ENCODE measurements at regions not wholly inside any gene's neighbourhood (a gene's known extent, or its start where the extent isn't known, plus 50 kb on each side); places are given as distances from the start of the nearest gene placed in this dataset.

GRCh38 chr22:25392584-25392983 is 171.9 kb upstream of the GRK3 start:
- Histone ChIP-seq H4K8ac (ENCODE audit: low read depth in 2 of 2, low read length in 2 of 2) (no peak overlapping the region), H4K20me1 (ENCODE audit: insufficient read depth, low read length) (peaks cover 94% of the 10 kb centered on the region), H3K9me1 (ENCODE audit: insufficient read depth, low read length) (peaks cover 12% of the 10 kb centered on the region; the same call in 1 of the 2 replicates), H3K4me1 (ENCODE audit: control insufficient read depth, insufficient read depth, low read length) (no peaks in the 10 kb centered on the region), H3K9ac (ENCODE audit: low read depth, low read length) (no peak overlapping the region), H2BK15ac (ENCODE audit: low read depth, low read length) (no peak overlapping the region), H3K27me3 (ENCODE audit: control insufficient read depth, insufficient read depth, low read length) (no peaks in the 10 kb centered on the region), H3K18ac (ENCODE audit: low read depth, low read length) (no peak overlapping the region), H2AK5ac (ENCODE audit: low read depth, low read length) (no peak overlapping the region), H2BK20ac (ENCODE audit: low read depth, low read length) (no peak overlapping the region), H4K91ac (ENCODE audit: insufficient read depth, low read depth, low read length) (no peak overlapping the region), H3K79me1 (ENCODE audit: low read depth in 1 of 2, low read length in 2 of 2) (peaks cover 54 to 84% of the 10 kb centered on the region in 2 experiments), H2AFZ (replicated peaks; ENCODE audit: low read length, poor library complexity) (no peak overlapping the region), H3K4me2 (ENCODE audit: low read depth, low read length) (no peak overlapping the region), H2BK120ac (ENCODE audit: low read depth, low read length) (no peak overlapping the region), H3K56ac (ENCODE audit: extremely low read depth, insufficient read depth, low read length) (no peak overlapping the region), H3K9me3 (ENCODE audit: control insufficient read depth, insufficient read depth, low read length) (no peaks in the 10 kb centered on the region), H2BK5ac (ENCODE audit: low read depth, low read length, poor library complexity, severe bottlenecking) (no peak overlapping the region), H3K23ac (ENCODE audit: low read depth, low read length) (no peak overlapping the region), H3K36me3 (ENCODE audit: control insufficient read depth, insufficient read depth, low read length) (0 out of 2 replicates have a peak, but pooled peaks cover 1% of the 10 kb centered on the region), H3K27ac (ENCODE audit: insufficient read depth, low read length) (no peak overlapping the region), H2AK9ac (replicated peaks; ENCODE audit: low read depth, low read length, poor library complexity) (no peak overlapping the region), H4K5ac (ENCODE audit: low read depth, low read length) (no peak overlapping the region), H3K4me3 (ENCODE audit: insufficient read depth, low read depth, low read length) (no peak overlapping the region), H3K14ac (replicated peaks; ENCODE audit: low read depth, low read length) (no peak overlapping the region), H3K4ac (ENCODE audit: low read depth, low read length) (no peak overlapping the region)
- CTCF ChIA-PET, result no interaction called here
- dilution Hi-C loops (cut with HindIII; ENCODE audit: low sequenced_read_pairs, unreplicated experiment), result no loop called here
- intact Hi-C loops (cut with micrococcal nuclease), result no loop called here
- POLR2A ChIA-PET (ENCODE audit: unreplicated experiment), result no interaction called here
- BruUV-seq (replicated peaks), result no TSS peak
- no CpG with 5 or more reads among the region's 8 CpGs for WGBS, 2 experiments (ENCODE audit: extremely low coverage in 2 of 2, insufficient read length in 1 of 2)
- DNase-seq (no peak), ATAC-seq (ENCODE audit: low read depth) (no peak)
- TF ChIP-seq NFE2L2 (IDR thresholded peaks at IDR 0.05; ENCODE audit: low read depth, low read length), result no peak
- no peak for TF ChIP-seq CEBPB (IDR thresholded peaks at IDR 0.05; ENCODE audit: low read depth, low read length)
- TF ChIP-seq SMC3 (IDR thresholded peaks at IDR 0.05; ENCODE audit: low read depth, low read length), result no peak
- TF ChIP-seq RFX5 (IDR thresholded peaks at IDR 0.05; ENCODE audit: low read depth, low read length), result no peak
- TF ChIP-seq MAFK (IDR thresholded peaks at IDR 0.05; ENCODE audit: low read depth, low read length), result no peak
- no peak for TF ChIP-seq MXI1 (IDR thresholded peaks at IDR 0.05; ENCODE audit: borderline replicate concordance, low read depth, low read length)
- TF ChIP-seq CHD1 (IDR thresholded peaks at IDR 0.05; ENCODE audit: low read depth, low read length), result no peak
- no peak for TF ChIP-seq FOS (IDR thresholded peaks at IDR 0.05; ENCODE audit: low read depth, low read length)
- TF ChIP-seq RAD21 (IDR thresholded peaks at IDR 0.05; ENCODE audit: low read length), result no peak
- no peak for TF ChIP-seq POLR2A (IDR thresholded peaks at IDR 0.05; ENCODE audit: low read depth, low read length)
- no peak for TF ChIP-seq BHLHE40 (IDR thresholded peaks at IDR 0.05; ENCODE audit: low read depth, low read length)
- TF ChIP-seq MAZ (IDR thresholded peaks at IDR 0.05; ENCODE audit: borderline replicate concordance, low read depth, low read length), result no peak
- TF ChIP-seq RCOR1 (IDR thresholded peaks at IDR 0.05; ENCODE audit: insufficient replicate concordance, low read length), result no peak
- TF ChIP-seq USF2 (IDR thresholded peaks at IDR 0.05; ENCODE audit: low read depth, low read length), result no peak
- no peak for TF ChIP-seq ELK1 (IDR thresholded peaks at IDR 0.05; ENCODE audit: borderline replicate concordance, low read depth, low read length)
- TF ChIP-seq CTCF (conservative IDR thresholded peaks at IDR 0.05; ENCODE audit: low read depth, low read length), result no peak
- in situ Hi-C loops (cut with MboI; ENCODE audit: low sequenced_read_pairs), result no loop called here

Data from IMR-90 (cell line).